Uterus (tissue), 2 donors: ENCODE measurements at regions not wholly inside any gene's neighbourhood (a gene's known extent, or its start where the extent isn't known, plus 50 kb on each side); places are given as distances from the start of the nearest gene placed in this dataset.

Source experiments
- POLR2A ChIP-seq, 2 donors: fragments of 450-650 bp; IDR thresholded peaks; one replicate each; pipeline ENCODE4 v1.6.1; 2016; ENCODE audit warnings: antibody characterized with exemption in 2 of 2, mild to moderate bottlenecking in 1 of 2, moderate library complexity in 1 of 2
- TF ChIP-seq, protein P1 (sequence below), 4 experiments: fragments of 200-600 bp in 2 of 4; fragments of 450-650 bp in 2 of 4; sonication (generic) in 2 of 4; IDR thresholded peaks; one replicate each; pipeline ENCODE4 v1.5.1; 2016 to 2019; ENCODE audit warnings: antibody characterized with exemption in 4 of 4, mild to moderate bottlenecking in 2 of 4, moderate library complexity in 1 of 4

DNA sequence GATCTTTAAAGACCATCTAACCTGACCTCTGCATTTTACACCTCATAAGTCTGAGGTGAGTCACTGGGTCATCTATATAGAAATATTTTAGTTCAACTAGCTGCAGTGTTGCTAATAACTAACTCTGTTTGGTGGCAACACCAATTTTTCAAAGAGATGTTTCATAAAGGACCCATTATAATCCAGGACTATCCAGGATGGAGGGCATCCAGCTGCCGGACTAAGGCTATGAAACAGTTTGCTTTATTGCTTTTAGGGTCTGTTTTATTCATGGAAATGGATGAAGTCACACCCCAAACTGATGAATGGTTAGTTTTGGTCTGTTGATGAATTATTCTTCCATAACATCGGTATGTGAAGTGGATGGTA is 204.2 kb upstream of the GMDS start:
- TF ChIP-seq, protein P1, sequence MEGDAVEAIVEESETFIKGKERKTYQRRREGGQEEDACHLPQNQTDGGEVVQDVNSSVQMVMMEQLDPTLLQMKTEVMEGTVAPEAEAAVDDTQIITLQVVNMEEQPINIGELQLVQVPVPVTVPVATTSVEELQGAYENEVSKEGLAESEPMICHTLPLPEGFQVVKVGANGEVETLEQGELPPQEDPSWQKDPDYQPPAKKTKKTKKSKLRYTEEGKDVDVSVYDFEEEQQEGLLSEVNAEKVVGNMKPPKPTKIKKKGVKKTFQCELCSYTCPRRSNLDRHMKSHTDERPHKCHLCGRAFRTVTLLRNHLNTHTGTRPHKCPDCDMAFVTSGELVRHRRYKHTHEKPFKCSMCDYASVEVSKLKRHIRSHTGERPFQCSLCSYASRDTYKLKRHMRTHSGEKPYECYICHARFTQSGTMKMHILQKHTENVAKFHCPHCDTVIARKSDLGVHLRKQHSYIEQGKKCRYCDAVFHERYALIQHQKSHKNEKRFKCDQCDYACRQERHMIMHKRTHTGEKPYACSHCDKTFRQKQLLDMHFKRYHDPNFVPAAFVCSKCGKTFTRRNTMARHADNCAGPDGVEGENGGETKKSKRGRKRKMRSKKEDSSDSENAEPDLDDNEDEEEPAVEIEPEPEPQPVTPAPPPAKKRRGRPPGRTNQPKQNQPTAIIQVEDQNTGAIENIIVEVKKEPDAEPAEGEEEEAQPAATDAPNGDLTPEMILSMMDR (IDR thresholded peaks at IDR 0.05): no peak
- TF ChIP-seq POLR2A (IDR thresholded peaks at IDR 0.05): no peak
